OCI-LY1 (cell line): ENCODE measurements at regions not wholly inside any gene's neighbourhood (a gene's known extent, or its start where the extent isn't known, plus 50 kb on each side); places are given as distances from the start of the nearest gene placed in this dataset.

ENCODE experiments used
- H2AFZ ChIP-seq: fragments of 200-600 bp; sonication (generic), shearing (Covaris generic); 2 replicates; pipeline ENCODE4 v1.6.0; 2014; ENCODE audit warnings: antibody characterized with exemption, mild to moderate bottlenecking, low read length
- H3F3A ChIP-seq: fragments of 200-600 bp; sonication (generic), shearing (Covaris generic); 2 replicates; pipeline ENCODE4 v1.6.0; 2014; ENCODE audit warnings: mild to moderate bottlenecking, antibody characterized with exemption, low read length, moderate library complexity; ENCODE audit not compliant: insufficient read depth
- H3K27ac ChIP-seq: fragments of 200-600 bp; sonication (generic); 2 replicates; pipeline ENCODE4 v1.5.1; 2014; ENCODE audit warnings: low read length, mixed run types, mild to moderate bottlenecking, low read depth; ENCODE audit not compliant: poor library complexity, severe bottlenecking
- H3K27me3 ChIP-seq: fragments of 200-600 bp; sonication (generic); 2 replicates; pipeline ENCODE4 v1.6.0; 2014; ENCODE audit warnings: antibody characterized with exemption, mild to moderate bottlenecking, low read length, moderate library complexity; ENCODE audit not compliant: insufficient read depth
- H3K36me3 ChIP-seq: fragments of 200-600 bp; sonication (generic); 2 replicates; pipeline ENCODE4 v1.6.1; 2014; ENCODE audit warnings: mild to moderate bottlenecking, antibody characterized with exemption, low read length, moderate library complexity, mixed read lengths; ENCODE audit not compliant: insufficient read depth
- H3K4me1 ChIP-seq: fragments of 200-600 bp; sonication (generic); 2 replicates; pipeline ENCODE4 v1.5.1; 2014; ENCODE audit warnings: mild to moderate bottlenecking, low read length, moderate library complexity; ENCODE audit not compliant: insufficient read depth, severe bottlenecking
- H3K4me2 ChIP-seq: fragments of 200-600 bp; sonication (generic), shearing (Covaris generic); 2 replicates; pipeline ENCODE4 v1.6.1; 2014; ENCODE audit warnings: low read length
- H3K4me3 ChIP-seq: fragments of 200-600 bp; sonication (generic); 2 replicates; pipeline ENCODE4 v1.5.1; 2014; ENCODE audit warnings: low read length, low read depth, mild to moderate bottlenecking, mixed read lengths; ENCODE audit not compliant: poor library complexity, severe bottlenecking
- H3K79me2 ChIP-seq: fragments of 200-600 bp; shearing (Covaris generic); 2 replicates; pipeline ENCODE4 v1.6.1; 2016; ENCODE audit warnings: mixed run types, low read length, mixed read lengths; ENCODE audit not compliant: insufficient read depth
- H3K9ac ChIP-seq: fragments of 200-600 bp; sonication (generic), shearing (Covaris generic); 2 replicates; pipeline ENCODE4 v1.6.1; 2014; ENCODE audit warnings: mild to moderate bottlenecking, low read length, mixed read lengths
- H3K9me2 ChIP-seq: fragments of 200-600 bp; sonication (generic), shearing (Covaris generic); 2 replicates; pipeline ENCODE4 v1.6.1; 2014; ENCODE audit warnings: low read depth, mild to moderate bottlenecking, low read length, mixed read lengths
- H3K9me3 ChIP-seq: fragments of 200-600 bp; shearing (Covaris generic); 2 replicates; pipeline ENCODE4 v1.6.1; 2014; ENCODE audit warnings: low read length, mixed read lengths
- H4K20me1 ChIP-seq: fragments of 200-600 bp; sonication (generic), shearing (Covaris generic); 2 replicates; pipeline ENCODE4 v1.6.0; 2016; ENCODE audit warnings: mild to moderate bottlenecking, low read length; ENCODE audit not compliant: insufficient read depth
- CTCF ChIP-seq: fragments of 200-600 bp; sonication (generic), shearing (Covaris generic); IDR thresholded peaks from 2 replicates; pipeline ENCODE4 v1.5.1; 2017; ENCODE audit warnings: mild to moderate bottlenecking, antibody characterized with exemption, low read length, moderate library complexity, mixed read lengths
- EZH2 ChIP-seq: fragments of 200-600 bp; sonication (generic), shearing (Covaris generic); IDR thresholded peaks from 2 replicates; pipeline ENCODE4 v1.8.0; 2017; ENCODE audit warnings: borderline replicate concordance, mixed run types, mild to moderate bottlenecking, antibody characterized with exemption, low read length, moderate library complexity, mixed read lengths

- H3K9me2 ChIP-seq: no peaks in the 10 kb centered on the region
- no peak overlapping the region for H3K9ac ChIP-seq
- H3K9me3 ChIP-seq: no peaks in the 10 kb centered on the region
- no peak overlapping the region for H3K4me3 ChIP-seq
- no peaks in the 10 kb centered on the region for H3F3A ChIP-seq
- no peaks in the 10 kb centered on the region for H3K27me3 ChIP-seq
- H3K27ac ChIP-seq: no peak overlapping the region
- no peaks in the 10 kb centered on the region for H3K36me3 ChIP-seq
- H3K79me2 ChIP-seq: no peaks in the 10 kb centered on the region
- no peaks in the 10 kb centered on the region for H4K20me1 ChIP-seq
- TF ChIP-seq CTCF: no peak
- TF ChIP-seq EZH2: no peak
- no peak overlapping the region for H2AFZ ChIP-seq
- H3K4me1 ChIP-seq: no peaks in the 10 kb centered on the region
- no peak overlapping the region for H3K4me2 ChIP-seq
Measured at GRCh38 chr5:20470997-20471396, 483.0 kb upstream of the CDH18 start.

- TF ChIP-seq CTCF (no peak), EZH2 (no peak)
Measured at GRCh38 chr5:20469792-20470191, 481.8 kb upstream of the CDH18 start.

GRCh38 chr5:20469390-20469789, 481.4 kb upstream of the CDH18 start:
- Histone ChIP-seq H3K9ac (no peak overlapping the region), H3K27ac (no peak overlapping the region), H3K27me3 (no peaks in the 10 kb centered on the region), H3K4me1 (no peaks in the 10 kb centered on the region), H3K9me3 (no peaks in the 10 kb centered on the region), H3K36me3 (no peaks in the 10 kb centered on the region), H3F3A (no peaks in the 10 kb centered on the region), H3K9me2 (no peaks in the 10 kb centered on the region), H3K4me3 (no peak overlapping the region), H3K79me2 (no peaks in the 10 kb centered on the region), H2AFZ (no peak overlapping the region), H3K4me2 (no peak overlapping the region), H4K20me1 (no peaks in the 10 kb centered on the region)
- no peak for TF ChIP-seq CTCF

More at GRCh38 chr5:20469792-20470191, 481.8 kb upstream of the CDH18 start:
- no peaks in the 10 kb centered on the region for H3K9me3 ChIP-seq
- no peak overlapping the region for H3K27ac ChIP-seq
- H3K9me2 ChIP-seq: no peaks in the 10 kb centered on the region
- no peaks in the 10 kb centered on the region for H3K36me3 ChIP-seq
- no peaks in the 10 kb centered on the region for H3F3A ChIP-seq
- H4K20me1 ChIP-seq: no peaks in the 10 kb centered on the region
- H3K27me3 ChIP-seq: no peaks in the 10 kb centered on the region
- H3K4me3 ChIP-seq: no peak overlapping the region
- H3K4me1 ChIP-seq: no peaks in the 10 kb centered on the region
- H3K79me2 ChIP-seq: no peaks in the 10 kb centered on the region
- H3K9ac ChIP-seq: no peak overlapping the region
- no peak overlapping the region for H2AFZ ChIP-seq
- no peak overlapping the region for H3K4me2 ChIP-seq
